HG02840 (cell line): ENCODE measurements at regions not wholly inside any gene's neighbourhood (a gene's known extent, or its start where the extent isn't known, plus 50 kb on each side); places are given as distances from the start of the nearest gene placed in this dataset.

Source experiments
- ATAC-seq: cut with Tn5 transposase; IDR thresholded peaks from one replicate; pipeline ENCODE4 v1.9.1; 2021; ENCODE audit warnings: mild to moderate bottlenecking, moderate library complexity, moderate number of reproducible peaks; ENCODE audit not compliant: unreplicated experiment, low FRiP score

DNA sequence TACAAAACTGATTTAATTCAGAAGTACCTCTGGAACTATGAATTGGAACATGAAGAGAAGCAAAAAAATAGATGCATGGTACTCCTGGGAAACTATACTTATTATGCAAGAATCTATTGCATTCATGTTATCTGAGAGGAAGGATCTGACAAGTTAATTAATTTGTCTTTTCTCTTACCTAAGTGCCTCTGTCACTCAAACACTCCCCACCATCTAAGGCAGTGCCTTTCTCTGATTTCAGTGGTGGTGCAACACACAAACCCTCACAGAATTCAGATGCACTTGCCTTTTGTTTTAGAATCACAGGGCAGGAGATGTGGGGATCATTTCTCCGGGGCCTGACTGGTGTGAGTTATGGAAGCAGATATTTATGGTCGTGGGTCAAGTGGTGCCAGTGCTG is 52.5 kb upstream of the C9orf72 start:
- no peak for ATAC-seq

- ATAC-seq = no peak
Observed at GRCh38 chr9:27626244-27627187, 53.2 kb upstream of the C9orf72 start.

DNA sequence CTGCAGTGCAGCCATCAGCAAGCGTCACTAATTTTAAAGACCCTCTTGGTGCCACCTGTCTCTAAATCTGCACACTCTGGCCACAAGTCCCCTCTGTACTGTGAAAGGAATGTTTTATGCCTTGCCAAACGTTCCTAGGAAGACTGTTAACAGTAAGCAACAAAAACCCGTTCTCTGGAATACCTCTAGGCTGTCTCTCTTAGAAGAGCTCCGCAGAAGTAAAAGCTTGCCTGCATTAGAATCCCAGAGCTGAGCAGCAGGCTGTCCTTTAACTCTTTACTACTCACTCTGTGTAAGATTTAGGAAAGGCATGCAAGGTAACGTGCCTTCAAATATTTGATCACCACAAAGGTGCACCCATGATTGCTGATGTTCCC is 53.9 kb upstream of the C9orf72 start:
- ATAC-seq = no peak

- ATAC-seq = no peak
Observed at GRCh38 chr9:27628311-27628710, 55.0 kb upstream of the C9orf72 start.

DNA sequence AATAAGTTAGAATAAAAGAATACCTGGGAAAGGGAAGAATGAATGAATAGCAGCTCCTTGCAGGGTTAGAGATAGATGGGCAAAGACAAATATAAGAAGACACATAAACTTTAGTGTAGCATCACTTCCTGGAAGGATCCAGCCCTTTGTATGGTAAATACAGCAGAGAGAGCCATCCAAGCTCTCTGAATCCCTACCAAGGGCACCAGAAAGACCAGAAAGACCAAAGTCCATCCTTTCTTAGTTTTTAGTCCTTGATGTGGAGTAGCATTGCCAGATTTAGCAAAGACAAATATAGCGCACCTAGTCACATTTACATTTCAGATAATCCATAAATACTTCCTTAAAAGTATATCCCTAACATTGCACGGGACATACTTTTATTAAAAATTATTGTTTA is 56.1 kb upstream of the C9orf72 start:
- ATAC-seq = no peak

- no peak for ATAC-seq
Observed at GRCh38 chr9:27632254-27632653, 59.0 kb upstream of the C9orf72 start.

GRCh38 chr9:27633764-27634163 is 60.5 kb upstream of the C9orf72 start:
- no peak for ATAC-seq

GRCh38 chr9:27634879-27635278 is 61.6 kb upstream of the C9orf72 start:
- no peak for ATAC-seq

DNA sequence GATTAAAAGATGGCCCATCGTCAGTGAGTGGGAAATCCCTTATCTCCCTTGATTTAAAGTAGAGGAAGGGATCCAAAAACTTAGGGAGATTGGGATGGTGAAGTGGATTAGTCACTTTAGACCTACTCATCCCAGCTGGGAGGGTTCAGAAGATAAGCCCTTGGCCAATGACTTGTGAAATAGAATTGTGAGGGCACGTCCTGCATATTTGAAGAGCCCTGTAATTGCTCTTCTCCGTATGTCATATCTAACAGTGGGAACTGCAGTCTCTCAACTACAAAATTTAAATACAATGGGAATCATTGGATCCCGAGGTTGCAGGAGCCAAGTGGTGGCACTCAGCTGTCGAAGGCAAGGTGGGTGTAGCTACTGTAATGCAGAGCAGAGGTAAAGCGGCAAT is 65.4 kb upstream of the C9orf72 start:
- ATAC-seq = no peak

GRCh38 chr9:27645161-27645840 is 72.0 kb upstream of the C9orf72 start:
- ATAC-seq = no peak

DNA sequence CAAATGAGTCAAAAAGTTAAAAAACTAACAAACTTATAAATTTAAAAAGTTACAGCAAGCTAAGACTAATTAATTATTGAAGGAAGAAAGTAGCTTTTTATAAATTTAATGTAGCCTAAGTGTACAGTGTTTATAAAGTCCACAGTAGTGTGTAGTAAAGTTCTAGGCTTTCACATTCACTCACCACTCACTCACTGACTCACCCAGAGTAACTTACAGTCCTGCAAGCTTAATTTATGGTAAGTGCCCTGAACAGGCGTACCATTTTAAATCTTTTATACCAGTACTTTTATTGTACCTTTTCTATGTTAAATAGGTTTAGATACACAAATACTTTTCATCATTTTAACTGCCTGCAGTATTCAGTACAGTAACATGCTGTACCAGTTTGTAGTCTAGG is 80.0 kb upstream of the C9orf72 start:
- ATAC-seq = no peak

DNA sequence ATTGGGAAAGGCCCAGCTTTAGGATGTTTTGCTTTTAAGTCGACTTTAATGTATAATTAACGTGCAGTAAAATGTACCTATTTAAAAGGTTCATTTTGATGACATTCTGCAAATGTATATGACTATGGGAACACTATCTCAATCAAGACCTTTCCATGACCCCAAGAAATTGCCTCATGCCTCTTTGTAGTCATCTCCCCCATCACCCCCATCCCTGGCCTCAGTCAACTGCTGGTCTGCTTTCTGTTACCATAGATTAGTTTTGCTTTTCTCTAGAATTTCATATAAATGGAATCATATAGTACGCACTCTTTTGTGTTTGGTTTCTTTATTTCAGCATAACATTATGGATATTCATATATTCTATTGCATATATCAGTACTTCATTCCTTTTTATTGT is 80.7 kb upstream of the C9orf72 start:
- no peak for ATAC-seq

DNA sequence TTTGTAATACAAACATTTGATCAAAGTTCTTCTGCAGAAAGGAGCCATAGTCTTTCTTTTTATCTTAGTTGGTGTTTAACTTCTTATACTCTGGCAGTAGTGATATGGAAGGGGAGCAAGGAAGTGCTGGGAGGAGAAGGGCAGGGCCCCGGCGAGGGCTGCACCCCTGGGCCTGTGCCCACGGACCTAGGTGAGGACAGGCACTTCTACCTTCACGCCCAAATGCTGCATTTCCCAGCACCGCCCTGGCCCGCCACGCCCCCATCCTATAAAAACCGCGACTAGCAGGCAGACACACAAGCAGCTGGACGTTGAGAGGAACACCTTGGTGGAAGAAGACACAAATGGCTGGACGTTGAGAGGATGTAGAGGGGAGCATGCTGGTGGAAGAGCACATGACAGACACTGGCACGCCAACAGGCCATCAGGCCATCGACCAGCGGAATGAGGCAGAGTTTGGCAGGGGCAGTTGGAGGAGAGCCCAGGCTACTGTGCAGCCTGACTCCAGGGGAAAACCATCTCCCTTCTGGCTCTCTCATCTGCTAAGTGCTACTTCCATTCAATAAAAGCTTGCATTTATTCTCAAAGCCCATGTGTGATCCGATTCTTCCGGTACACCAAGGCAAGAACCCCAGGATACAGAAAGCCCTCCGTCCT is 81.5 kb upstream of the C9orf72 start:
- no peak for ATAC-seq

DNA sequence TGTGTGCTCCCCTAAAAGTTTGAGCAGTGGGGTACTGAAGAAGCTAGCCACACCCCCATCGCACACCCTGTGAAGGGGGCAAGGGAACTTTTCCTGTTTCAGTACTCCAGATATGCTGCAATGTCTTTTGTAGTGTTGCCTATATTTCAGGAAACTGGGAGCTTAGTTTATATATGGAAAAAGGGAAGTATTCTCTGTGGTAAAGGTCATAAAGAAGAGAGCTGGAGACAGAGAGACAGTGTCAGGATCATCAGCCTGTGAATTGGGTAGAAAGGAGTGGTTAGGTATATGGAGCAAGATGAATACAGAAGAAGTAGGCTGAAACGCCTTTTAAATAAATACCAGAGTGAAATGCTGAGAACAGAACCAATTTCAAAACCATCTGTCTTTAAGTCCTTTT is 82.2 kb upstream of the C9orf72 start:
- no peak for ATAC-seq

GRCh38 chr9:27659001-27659400 is 85.7 kb upstream of the C9orf72 start:
- ATAC-seq = no peak

DNA sequence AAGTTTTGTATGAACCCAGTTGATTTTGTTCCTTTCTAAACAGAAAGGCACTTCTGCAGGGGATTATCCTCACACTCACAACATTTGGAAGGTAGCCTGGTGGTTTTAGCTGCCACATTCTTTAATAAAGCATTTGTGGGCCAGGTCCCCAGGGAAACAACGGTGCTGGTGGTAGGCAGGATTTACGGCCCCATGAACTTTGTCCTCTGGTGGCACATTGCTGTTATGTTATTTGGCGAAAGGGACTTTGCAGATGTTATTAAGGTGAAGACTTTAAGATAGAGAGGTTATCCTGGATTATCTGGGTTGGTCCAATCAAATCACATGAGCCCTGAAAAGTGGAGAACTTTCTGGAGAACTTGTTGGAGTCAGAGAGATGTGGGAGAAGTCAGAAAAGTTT is 86.3 kb upstream of the C9orf72 start:
- no peak for ATAC-seq

GRCh38 chr9:27660148-27660547 is 86.9 kb upstream of the C9orf72 start:
- no peak for ATAC-seq

DNA sequence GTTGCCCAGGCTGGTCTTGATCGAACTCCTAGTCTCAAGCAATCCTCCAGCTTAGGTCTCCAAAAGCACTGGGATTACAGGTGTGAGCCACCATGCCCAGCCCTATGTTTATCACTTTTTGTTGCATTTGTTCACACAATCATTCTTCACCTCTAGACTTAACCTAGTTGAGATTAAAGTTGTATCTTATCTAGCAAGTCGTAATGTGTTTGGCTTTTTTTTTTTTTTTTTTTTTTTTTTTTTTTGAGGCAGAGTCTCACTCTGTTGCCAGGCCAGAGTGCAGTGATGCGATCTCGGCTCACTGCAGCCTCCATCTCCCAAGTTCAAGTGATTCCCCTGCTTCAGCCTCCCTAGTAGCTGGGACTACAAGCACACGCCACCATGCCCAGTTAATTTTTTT is 90.2 kb upstream of the C9orf72 start:
- no peak for ATAC-seq

DNA sequence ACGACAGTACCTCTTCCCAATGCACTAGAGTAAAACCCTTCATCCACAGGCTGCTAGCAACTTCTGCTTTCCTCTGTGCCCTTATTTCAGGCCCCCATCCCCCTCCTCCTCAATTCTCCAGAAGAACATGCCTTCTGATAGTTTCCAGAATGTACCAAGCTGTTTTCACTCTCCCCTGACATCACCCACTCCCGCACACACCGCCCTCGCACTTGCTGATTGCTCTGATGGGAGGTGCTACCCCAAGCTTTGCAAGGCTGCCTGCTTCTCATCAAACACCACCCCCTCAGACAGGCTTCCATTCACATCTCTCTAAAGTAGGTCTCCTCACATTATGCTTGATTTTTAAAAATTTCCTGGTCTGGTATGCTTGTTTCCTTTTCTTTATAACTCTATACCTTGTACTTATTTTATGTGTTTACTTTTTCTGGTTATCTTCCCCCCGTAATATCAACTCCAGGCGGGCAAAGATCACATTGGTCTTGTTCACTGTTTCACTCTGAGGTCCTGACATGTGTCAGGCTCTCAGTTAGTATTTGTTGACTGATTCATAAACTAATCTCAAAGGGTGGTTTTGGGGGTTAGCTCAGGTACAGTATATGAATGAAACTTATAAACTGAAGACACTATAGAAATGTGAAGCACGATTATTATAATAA is 91.0 kb upstream of the C9orf72 start:
- ATAC-seq = no peak

DNA sequence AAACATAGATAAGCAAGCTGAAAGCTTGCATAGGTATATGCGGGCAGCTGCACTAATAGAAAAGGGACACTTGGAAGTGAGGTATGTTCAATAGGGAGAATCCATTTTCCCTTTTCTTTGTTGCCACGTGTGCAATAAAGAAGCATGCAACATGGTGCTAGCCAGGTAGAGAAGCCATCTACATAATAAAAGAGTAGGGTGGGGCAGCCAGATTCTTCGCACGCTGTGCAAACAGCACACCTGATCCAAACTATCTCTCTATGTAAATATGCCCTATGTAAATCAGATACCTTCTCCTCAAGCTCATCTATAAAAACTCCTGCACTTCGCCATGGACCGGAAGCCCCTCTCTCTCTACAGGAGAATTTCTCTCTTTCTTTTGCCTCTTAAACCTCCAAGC is 91.9 kb upstream of the C9orf72 start:
- no peak for ATAC-seq

DNA sequence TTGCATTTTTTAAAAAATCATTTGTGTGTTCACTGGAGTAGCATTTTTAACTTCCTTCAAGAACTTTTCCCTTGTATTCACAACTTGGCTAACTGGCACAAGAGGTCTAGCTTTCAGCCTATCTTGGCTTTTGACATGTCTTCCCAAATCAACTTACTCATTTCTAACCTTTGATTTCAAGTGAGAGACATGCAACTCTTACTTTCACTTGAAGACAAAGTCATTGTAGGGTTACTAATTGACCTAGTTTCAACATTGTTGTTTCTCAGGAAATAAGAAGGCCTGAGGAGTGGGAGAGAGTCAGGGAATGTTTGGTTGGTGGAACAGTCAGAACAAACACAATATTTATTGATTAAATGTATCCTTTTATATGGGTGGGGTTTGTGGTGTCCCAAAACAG is 95.0 kb upstream of the C9orf72 start:
- no peak for ATAC-seq
